OCI-LY3 (cell line): ENCODE measurements at regions not wholly inside any gene's neighbourhood (a gene's known extent, or its start where the extent isn't known, plus 50 kb on each side); places are given as distances from the start of the nearest gene placed in this dataset.

Source experiments
- CTCF ChIP-seq: fragments of 200-600, 300-600 bp; sonication (generic); IDR thresholded peaks from 2 replicates; pipeline ENCODE4 v1.5.1; 2014; ENCODE audit warnings: antibody characterized with exemption, low read length, low read depth
- EZH2phosphoT487 ChIP-seq: fragments of 200-600 bp; shearing (Covaris generic); IDR thresholded peaks from 2 replicates; pipeline ENCODE4 v1.6.1; 2018; ENCODE audit warnings: antibody characterized with exemption, mixed run types, low read depth

- no peak for TF ChIP-seq EZH2phosphoT487
- TF ChIP-seq CTCF: no peak
These were observed 79.6 kb downstream of the ANXA2R start for GRCh38 chr5:42960506-42960905.
